GM12801 (cell line): ENCODE measurements at regions not wholly inside any gene's neighbourhood (a gene's known extent, or its start where the extent isn't known, plus 50 kb on each side); places are given as distances from the start of the nearest gene placed in this dataset.

ENCODE experiments used
- CTCF ChIP-seq: IDR thresholded peaks from one replicate; pipeline ENCODE4 v1.5.1; 2011; ENCODE audit warnings: control low read depth; ENCODE audit not compliant: insufficient read length; ENCODE audit errors: extremely low read depth

- TF ChIP-seq CTCF: no peak
Observed at GRCh38 chr2:60219536-60219935, 333.9 kb downstream of the BCL11A start.

GRCh38 chr2:60216452-60216995 lies 336.9 kb downstream of the BCL11A start:
- no peak for TF ChIP-seq CTCF

- TF ChIP-seq CTCF: no peak
Observed at GRCh38 chr2:60215386-60215901, 338.0 kb downstream of the BCL11A start.

- TF ChIP-seq CTCF: no peak
Observed at GRCh38 chr2:60214626-60214875, 338.9 kb downstream of the BCL11A start.

GRCh38 chr2:60213865-60214625 lies 339.4 kb downstream of the BCL11A start:
- no peak for TF ChIP-seq CTCF

GRCh38 chr2:60212181-60212945 lies 341.1 kb downstream of the BCL11A start:
- TF ChIP-seq CTCF: no peak

GRCh38 chr2:60175290-60175689 lies 378.2 kb downstream of the BCL11A start:
- no peak for TF ChIP-seq CTCF
